SW480 (cell line): ENCODE measurements at regions not wholly inside any gene's neighbourhood (a gene's known extent, or its start where the extent isn't known, plus 50 kb on each side); places are given as distances from the start of the nearest gene placed in this dataset.
"Not testable (repeated sequence)": the region's sequence is repeated elsewhere in the genome, so short reads cannot be mapped to it uniquely, and the experiment has no call there.

ENCODE experiments used
- DNase-seq: peaks from one replicate; pipeline ENCODE4 v3.0.0-alpha.2; 2016; ENCODE audit warnings: low spot score

DNA sequence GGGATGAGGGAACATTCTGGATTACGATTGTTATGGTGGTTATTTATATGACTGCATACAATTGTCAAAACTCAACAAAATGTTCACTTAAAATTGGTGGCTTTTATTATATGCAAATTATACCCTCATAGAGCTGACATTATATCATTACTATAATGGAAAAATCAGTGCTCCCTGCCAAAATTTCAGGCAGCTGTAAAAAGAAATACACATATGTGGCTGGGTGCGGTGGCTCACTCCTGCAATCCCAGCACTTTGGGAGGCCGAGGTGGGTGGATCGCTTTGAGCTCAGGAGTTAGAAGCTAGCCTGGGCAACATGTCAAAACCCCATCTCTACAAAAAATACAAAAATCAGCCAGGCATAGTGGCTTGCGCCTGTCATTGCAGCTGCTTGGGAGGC is 75.8 kb upstream of the SULF2 start:
- DNase-seq = no peak

DNA sequence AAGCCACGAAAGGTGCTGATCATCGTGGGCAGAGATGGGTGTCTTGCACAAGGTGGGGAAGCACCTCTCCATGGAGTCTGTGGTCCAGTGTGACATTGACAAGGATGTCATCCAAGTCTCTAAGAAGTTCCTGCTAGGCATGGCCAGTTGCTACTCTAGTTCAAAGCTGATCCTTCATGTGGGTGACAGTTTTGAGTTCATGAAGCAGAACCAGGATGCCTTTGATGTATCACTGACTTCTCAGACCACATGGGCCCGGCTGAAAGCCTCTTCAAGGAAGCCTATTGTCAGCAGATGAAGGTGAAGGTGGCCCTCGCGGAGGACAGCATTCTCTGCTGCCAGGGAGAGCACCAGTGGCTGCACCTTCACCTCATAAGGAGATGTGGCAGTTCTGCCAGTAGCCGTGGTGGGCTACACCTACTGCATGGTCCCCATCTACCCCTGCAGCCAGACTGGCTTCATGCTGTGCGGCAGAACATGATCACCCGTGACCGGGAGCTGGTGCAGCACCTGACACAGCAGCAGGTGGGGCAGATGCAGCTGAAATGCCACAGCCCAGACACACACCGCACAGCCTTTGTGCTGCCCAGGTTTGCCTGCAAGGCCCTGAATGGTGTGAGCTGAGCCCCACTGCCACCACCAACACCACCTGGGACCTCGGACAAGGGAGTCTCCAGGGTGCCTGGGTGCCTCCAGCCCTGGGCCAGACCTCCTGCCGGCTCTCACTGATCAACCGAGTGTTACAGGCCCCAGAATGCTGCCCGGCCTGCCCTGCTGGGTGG is 75.0 kb upstream of the SULF2 start:
- DNase-seq = no peak

DNA sequence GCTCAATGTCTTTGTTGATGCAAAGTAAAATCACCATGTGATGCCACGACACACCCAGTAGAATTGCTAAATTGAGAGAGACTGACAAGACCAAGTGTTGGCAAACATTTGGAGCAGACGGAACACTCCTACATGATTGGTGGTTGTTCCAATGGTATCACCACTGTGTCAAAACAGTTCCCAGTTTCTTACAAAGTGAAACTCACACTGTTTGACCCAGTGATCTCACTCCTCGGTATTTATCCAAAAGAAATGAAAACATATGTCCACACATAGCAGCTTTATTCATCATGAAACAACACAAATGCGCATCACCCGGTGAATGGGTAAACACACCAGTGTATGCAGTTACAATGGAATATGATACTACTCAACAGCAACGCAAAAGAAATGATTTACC is 74.0 kb upstream of the SULF2 start:
- DNase-seq = no peak

DNA sequence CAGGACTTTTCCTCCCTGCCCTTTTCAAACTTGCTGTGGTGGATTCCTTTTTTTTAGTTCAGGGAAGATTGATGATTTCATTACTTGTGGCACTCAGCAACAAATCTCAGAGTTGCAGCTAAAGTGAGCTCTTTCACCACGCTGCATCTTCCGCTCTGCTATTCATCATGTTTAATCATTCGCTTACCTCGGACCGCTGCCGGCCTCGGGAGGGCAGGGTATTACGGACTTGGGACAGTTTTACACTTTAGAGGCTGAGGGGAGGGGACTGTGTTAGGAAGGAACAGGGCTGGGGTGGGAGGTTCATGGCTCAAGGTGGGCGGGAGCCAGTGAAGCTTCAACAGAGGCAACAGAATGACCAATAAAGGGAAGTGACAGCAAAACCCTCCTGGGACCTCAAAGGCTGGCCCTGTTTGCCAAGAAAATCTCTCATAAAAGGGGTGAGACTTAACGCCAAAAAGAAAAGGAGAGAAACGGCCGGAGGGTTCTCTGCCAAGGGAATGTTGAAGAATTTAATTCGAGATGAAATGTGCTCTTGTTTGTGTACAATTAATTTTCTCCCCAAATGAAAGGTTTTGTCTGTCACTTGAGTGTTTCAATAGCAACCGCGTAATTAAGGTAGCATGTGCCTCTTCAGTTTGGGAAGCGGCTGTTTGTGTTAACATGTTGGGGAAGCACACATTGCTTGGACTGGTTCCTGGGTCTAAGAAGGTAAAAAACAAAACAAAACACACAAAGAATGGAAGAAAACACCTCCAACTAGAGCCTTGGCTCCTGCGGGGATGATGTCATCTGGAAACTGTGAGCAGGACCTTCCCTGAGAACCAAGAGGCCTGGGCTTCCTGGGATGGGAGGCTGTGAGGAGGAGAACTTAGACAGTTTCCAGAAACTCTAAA is 72.5 kb upstream of the SULF2 start:
- DNase-seq = no peak

DNA sequence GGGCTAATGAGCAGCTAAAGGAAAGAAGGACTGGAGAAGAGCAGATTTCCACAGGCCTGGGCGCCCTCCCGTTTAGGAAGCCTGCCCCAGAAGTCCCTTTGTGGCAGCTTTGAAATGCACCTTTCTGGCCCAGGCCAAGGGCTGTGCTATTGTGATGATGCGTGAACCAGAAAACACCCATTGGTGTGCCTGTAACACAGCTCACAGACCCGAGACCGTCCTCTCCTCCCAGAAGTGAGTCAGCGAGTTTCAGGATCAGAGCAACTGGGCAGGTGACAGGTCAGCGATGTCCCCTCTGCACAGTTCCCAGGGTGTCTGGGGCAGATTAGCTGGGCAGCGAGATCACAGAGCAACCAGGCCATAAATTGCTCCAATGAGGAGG is 71.9 kb upstream of the SULF2 start:
- DNase-seq = peak; percentile 37

DNA sequence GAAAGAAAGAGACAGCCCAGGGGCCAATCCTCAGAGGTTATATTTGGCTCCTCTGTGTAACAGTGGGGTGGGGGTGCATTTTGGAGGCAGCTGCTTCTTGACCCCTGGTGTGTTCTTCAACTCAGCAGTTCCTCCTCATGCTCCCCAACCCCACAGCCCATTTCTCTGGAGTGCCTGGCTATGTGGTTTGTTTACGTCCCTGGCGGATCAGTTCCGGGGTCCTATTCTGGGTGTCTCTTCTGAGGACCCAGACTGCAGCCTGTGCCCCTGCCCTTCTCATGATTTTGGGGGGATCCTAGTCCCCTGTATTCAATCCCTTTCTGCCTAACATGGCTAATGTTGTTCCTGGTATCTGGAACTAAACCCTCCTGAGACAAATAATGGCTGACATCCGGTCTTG is 70.5 kb upstream of the SULF2 start:
- DNase-seq = no peak

DNA sequence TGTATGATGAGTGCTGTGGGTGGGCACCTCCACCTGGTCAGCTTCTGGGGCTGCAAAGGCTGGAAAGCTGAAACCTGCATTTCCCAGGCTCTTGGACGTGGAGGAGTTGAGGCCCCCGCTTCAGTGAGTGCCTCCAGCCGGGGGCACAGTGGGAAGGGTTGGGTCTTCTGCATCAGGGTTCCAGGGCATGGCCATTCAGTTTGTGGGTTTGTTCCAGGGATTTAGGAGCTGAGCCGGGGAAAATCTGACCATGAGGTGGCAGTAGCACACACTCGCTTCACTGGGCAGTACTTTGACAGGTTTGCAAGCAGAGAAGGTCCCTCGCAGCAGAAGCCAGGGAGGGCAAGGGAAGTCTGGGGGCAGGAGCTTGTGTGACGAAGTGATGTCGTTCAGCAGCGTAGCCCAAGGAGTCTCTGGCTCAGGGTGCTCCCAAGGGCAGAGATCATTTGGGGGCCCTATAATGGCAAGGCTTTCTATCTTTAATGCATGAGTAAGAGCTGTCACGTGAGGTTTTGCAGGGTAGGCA is 69.5 kb upstream of the SULF2 start:
- DNase-seq = peak; percentile 60

DNA sequence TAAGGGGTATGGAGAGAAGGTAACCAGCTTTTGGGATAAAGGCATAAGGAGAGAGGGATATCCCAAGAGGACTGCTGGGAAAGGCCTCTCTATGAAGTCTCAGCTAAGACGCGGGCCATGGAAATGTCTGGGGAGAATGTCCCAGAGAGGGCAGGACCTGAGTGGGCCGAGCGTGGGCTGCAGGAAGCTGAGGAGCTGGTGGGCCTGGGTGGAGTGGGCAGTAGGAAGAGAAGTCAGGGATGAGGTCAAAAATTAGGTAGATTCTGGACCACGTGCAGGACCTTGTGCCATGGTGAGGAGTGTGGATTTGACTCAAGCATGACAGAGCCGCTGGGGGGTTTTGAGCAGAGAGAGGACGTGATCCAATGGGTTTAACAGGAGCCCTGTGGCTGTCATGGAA is 66.5 kb upstream of the SULF2 start:
- DNase-seq = no peak

DNA sequence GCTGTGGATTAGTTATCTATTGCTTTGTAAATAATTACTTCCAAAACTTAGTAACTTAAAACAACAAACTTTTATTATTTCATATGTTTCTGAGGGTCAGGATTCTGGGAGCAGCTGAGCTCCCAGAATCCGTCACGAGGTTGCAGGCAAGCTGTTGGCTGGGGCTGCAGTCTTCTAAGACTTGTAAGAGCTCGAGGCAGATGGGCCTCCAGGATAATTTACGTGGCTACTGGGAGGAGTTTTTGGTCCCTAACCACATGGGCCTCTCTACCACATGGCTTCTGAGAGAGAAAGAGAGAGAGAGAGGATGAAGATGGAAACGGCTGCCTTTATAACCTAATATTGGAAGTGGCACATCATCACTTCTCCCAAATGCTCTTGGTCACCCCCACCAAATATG is 64.9 kb upstream of the SULF2 start:
- no peak for DNase-seq

DNA sequence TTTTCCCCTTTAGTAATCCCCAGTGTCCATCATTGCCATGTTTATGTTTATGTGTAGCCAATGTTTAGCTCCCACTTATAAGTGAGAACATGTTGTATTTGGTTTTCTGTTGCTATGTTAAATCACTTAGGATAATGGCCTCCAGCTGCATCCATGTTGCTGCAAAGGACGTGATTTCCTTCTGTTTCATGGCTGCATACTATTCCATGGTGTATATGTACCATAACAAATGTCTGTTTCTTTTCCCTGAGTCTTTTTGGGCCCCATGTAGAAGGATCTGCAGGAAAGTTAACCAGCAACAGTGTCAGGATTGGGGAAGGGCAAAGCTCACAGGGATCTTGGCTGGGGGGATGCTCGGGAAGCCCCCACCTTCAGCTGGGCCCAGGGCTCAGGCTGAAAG is 64.3 kb upstream of the SULF2 start:
- DNase-seq = no peak

DNA sequence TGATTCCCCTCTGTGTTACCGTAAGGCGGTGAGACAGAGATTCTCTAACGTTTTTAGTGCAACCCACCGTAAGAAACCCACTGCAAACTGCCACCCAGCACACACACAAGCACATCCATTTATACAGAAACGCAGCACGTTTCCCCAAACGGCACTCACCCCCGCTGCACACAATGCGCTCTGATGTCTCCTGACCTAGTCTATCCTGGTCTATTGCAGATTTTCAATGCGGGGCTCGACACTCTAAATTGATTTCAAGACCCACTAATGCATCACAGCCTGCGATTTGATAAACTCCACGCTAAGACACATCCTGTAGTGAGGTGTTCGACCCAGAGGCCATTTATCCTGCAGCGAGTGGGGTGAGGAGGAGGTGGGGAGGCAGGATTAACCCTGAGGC is 63.7 kb upstream of the SULF2 start:
- no peak for DNase-seq

DNA sequence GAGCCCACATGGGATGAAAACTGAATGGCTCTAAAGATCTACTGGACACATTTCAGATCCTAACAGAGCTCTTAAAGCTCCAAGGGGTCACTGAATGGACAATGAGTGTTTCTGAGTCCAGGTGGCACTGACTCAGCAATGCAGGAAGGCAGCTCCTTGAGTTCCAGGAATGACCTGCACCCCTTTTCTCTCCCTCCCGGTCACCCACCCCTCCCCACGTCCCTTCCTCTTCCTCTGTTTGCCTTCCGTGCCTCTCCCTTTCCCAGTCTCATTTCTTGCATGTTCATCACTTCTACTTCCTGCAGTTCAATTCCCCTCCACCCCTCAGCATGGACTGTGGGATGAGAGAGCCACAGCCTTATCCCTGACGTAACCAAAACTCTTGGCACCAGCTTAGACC is 63.3 kb upstream of the SULF2 start:
- not testable (repeated sequence) for DNase-seq

DNA sequence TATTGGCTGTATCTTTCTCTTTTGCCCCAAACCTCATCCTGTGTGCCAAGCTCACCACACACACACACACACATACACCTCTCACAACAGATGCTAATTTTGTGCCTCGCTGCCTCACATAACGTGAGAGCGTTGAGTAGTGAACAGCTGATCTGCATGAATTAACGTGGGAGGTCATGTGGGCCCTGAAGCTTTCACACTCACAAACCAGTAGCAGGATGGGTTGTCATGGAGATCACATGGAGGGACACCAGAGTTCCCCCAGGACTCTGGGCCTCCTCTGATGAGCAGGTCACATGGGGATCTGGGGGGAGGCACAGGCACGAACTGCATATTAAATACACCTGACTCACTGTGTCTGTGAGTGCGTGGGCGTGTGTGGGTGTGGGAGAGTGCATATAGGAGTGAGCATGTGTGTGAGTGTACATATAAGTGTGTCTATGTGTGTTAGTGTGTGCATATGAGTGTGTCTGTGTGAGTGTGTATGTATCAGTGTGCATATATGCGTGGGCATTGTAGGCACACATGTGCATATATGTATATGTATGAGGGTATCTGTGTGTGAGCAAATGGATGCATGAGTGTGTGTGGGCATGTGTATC is 62.7 kb upstream of the SULF2 start:
- no peak for DNase-seq

DNA sequence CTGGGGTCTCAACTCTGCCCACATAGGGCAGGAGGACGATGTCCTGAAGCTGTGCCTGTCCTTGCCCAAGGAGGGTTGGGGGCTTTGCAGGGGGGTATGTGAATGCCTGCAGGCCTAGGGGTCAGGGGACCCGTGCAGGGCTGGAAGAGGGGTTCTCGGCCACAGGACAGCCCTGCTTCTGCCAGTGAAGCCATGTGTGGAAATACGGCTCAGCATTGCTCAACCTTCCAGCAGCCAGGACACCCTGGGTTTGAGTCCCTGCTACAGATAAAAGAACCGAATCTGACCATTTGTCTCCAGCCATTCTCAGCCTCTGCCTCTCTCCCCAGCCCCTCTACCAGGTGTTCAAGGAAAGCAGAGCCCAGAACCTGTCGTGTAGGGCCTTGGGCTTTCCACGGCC is 61.9 kb upstream of the SULF2 start:
- DNase-seq = not testable (repeated sequence)

DNA sequence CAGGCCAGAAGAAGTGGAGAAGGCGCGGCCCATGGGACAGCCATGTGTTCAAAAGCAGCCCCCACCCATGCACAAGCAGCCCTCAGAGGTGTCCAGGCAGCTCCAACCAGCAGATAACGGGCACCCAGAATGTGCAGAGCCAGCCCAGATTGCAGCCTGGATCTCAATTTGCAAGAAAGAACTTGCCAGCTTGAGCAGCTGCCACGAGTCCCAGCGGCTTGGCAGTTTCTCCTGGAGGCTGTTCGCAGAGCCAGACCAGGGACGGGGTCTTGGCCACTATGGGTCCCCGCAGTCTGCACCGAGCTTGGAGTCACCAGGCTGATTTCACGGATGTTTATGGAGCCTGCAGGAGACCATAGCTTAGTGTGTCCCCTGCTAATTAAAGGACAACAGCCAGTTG is 61.4 kb upstream of the SULF2 start:
- not testable (repeated sequence) for DNase-seq

DNA sequence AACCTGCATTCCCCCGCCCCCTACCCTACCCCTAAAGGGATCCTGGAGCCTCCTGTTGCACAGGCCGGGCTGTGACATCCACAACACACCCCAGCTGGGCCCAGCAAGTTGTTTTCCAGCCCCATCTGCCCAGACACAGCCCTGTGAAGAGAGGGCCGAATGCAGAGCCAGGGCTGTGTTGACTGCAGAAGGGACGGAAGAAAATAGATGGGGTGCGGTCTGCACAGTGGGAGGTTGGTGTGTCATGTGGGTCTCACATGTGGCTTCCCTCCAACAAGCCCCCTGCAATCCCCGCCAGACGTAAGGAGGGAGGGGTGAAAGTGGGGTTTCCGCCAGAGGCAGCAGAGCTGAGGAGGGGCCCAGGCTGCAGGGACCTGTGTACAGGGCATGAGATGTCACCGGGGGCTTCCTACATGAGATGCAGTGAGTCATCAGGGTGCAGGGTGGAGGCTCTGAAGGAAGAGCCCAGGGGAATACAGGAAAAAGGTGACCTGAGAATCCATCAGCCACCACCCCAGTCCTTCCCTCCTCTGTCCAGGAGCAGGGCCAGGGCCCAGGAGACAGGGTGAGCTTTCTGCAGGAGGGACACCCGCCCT is 60.2 kb upstream of the SULF2 start:
- peak; percentile 29 for DNase-seq

DNA sequence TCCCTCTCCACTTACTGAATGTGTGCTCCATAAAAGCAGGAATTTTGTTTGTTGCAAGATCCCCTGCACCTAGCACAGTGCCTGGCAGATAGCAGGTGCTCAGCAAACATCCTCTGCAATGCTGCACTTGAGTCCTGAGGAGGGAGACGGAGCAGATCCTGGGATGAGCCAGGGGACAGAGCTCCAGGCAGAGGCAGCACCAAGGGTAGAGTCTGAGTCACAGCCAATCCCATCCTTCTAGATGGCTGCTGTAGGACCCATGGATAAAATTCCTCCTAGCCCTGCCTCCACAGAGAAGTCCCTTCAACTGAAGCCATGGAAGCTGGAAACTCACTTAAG is 59.3 kb upstream of the SULF2 start:
- DNase-seq = peak; percentile 65

DNA sequence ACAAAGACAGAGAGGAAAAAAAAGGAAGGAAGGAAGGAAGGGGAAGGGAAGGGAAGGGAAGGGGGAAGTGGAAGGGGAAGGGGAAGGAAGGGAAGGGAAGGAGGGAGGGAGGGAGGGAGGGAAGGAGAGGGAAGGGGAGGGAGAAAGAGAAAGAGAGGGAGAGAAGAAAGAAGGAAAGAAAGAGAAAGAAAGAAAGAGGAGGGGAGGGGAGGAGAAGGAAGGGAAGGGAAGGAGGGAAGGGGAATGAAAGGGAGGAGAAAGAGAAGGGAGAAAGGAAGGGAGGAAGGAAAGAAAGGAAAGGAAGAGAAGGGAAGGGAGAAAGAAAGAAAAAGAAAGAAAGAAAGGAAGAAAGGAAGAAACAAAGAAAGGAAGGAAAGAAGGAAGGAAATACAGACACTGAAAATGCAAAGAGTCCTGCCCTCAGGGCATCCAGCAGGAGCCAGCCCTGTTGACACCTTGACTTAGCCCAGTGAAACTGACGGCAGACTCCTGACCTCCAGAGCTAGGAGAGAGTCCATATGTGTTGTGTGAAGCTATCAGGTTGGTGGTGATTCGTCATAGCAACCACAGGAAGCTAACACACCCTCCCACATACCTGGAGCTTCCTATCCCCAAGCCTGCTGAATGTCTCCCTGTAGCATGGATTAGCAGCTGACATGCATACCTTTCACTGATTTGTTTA is 58.7 kb upstream of the SULF2 start:
- peak; percentile 96 for DNase-seq

DNA sequence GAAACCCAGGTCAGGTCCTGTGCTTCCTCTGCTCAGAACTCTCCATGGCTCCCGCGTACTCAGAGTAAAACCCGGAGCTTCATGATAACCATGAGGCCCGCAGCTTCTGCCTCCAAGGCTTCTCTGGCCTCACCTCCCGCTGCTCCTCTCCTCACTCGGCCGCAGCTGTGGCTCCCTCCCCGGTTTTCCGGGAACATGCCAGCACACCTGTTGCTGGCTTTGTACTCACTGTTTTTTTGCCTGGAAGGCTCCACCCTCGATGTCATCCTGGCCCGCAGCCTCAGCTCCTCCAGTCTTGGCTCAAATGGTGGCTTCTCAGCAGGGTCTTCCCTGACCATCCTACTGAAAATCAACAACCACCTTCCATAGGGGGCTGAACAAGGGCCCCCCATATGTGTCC is 57.7 kb upstream of the SULF2 start:
- not testable (repeated sequence) for DNase-seq

DNA sequence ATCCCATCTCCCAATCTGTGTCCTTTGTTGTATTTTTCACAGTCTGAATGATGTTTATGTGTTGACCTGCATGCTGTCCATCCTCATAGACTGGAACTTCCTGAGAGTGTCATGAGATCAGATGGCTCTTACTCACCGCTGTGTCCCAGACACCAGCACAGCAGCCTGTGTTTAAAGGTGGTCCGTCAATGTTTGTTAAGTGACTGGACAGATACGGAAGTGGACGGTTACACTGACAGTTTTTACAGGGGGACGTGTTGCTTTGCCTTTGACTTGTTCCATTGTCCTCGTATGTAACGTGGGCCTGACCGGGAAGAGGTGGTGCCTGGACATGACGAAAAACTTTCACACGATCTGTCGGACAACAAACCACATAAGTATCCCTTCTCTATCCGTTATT is 56.7 kb upstream of the SULF2 start:
- not testable (repeated sequence) for DNase-seq

DNA sequence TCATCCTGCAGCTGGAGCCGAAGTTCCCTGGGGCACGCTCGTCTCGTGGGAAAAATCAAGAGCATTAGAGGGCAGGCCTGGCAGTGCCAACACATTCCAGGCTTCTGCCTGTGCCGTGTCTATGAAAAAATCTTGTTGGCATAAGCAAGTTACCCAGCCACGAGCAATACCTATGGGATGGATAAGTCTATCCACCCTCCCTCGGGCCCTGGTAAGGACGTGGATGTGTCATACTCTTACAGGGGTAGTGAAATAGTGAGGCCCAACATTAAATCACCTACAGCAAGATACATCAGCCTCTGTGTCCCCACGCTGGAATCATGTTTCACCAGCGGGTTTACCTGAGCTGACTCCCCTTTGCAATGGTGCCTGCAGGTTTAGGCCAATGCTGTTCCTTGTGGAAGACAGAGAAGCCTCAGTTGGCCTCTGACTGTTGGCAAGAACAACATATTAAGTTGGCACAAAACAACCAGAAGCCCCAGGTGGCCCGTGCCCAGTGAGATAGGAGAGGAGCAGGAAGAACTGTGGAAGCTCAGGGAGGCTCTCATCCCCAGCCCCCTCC is 51.1 kb upstream of the SULF2 start:
- not testable (repeated sequence) for DNase-seq
